GM18867 (cell line): ENCODE measurements at regions not wholly inside any gene's neighbourhood (a gene's known extent, or its start where the extent isn't known, plus 50 kb on each side); places are given as distances from the start of the nearest gene placed in this dataset.

ENCODE experiments used
- ATAC-seq: cut with Tn5 transposase; IDR thresholded peaks from one replicate; pipeline ENCODE4 v1.9.1; 2021; ENCODE audit warnings: mild to moderate bottlenecking, moderate library complexity; ENCODE audit not compliant: unreplicated experiment

DNA sequence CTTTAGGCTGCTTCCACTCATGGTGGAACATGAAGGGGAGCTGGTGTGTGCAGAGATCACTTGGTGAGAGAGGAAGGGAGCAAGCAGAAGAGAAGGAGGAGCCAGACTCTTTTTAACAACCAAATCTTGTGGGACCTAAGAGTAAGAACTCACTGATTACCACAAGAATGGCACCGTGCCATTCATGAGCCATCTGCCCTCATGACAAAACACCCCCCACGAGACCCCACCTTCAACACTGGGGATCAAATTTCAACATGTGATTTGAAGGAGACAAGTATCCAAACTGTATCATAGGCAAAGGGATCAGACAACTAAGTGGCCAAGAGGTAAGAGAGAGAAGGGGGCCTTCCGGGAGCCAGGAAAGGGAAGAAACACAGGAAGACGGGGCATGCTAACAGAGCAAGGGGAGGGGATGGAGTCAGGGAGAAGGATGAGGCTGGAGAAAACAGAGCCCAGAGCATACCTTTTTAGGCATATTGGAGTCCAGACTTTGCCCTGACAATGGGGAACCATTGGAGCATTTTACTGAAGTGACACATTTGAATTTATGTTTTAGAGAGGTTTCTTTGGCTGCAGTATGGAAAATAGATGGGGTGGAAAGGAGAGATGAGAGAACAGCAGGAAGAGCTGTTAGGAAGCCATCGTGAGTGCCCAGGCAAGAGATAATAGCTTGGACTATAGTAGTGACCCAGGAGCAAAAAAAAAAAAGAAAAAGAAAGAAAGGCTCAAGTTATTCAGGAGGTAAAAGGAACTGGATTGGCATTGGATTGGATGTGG lies 204.4 kb upstream of the NUDT4 start:
- ATAC-seq, result no peak

GRCh38 chr12:93174048-93174447 lies 203.7 kb upstream of the NUDT4 start:
- ATAC-seq, result no peak

DNA sequence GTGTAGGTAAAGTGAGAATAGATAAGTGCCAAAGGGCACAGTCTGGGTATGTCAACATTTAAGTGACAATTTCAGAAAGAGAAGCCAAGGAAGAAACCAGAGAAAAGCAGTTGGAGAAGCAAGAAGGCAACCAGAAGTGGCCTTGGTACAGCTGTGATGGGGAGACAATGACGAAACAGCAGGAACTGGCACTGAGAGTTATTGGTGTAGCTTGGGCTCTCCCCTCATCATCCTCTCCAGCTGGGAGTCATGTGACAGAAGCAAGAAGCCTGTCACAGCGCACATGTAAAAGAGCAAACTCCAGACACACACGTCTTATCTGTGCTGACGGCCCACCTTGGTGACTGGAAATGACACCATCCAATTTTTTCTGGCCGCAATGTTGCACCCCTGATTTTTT lies 203.3 kb upstream of the NUDT4 start:
- ATAC-seq, result no peak

DNA sequence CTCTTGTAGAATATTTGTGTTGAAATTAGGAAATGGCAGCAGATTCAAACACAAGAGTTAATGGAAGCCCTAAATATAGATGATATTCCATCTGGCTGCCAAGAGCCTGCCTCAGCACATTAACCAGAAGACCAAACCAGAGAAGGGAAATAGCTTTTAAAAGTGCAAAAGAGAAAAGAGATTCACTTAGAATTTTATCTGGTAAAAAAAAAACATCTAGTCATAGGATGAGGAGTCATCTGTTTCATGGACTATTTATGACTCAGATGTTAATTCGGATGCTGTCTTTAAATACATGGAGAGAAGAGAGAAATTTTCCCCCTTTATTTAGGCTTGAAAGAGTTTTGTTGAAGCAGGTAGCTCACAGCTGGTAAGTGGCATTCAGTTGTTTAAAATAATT lies 201.6 kb upstream of the NUDT4 start:
- no peak for ATAC-seq

GRCh38 chr12:93176610-93177126 lies 201.1 kb upstream of the NUDT4 start:
- no peak for ATAC-seq

DNA sequence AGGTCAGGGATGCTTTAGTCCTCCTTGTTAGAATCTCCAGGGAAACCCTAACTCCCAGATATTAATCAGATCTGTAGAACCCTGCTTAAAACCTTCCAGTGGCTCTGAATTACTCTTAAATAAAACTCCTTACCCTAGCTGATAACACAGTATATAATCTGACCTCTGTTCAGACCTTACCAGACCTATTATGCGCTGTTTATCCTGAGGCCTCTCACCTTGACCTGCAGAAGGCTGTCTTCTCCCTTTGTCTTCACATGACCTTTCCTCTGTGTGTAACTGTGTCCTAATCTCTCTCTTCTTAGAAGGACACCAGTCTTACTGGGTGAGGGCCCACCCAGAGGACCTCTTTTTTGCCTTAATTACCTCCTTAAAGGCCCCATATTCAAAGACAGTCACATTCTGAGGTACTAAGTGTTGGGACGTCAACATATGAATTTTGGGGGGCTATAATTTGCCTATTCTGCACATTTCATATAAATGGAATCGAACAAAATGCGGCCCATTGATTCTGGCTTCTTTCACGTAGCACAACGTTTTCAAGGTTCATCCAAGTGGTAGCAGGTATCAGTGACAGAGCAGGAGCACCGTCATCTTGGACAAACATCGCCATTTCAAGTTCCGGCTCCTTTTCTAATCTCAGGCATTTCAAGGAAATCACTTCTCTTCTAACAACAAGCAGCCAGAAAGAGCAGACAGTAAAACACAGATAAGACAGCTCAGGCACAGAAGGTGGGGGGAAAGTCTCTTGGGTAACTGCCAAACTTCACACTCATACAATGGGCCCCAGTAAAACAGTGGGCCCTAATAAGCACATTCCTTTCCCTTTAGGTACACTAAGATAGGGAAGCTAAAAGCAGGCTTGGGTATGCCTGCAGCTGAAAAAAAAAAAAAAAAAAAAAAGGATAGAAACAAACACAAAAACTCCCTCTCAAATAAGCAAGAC lies 200.2 kb upstream of the NUDT4 start:
- ATAC-seq, result no peak

- no peak for ATAC-seq
Measured at GRCh38 chr12:93178154-93178878, 199.4 kb upstream of the NUDT4 start.

GRCh38 chr12:93179792-93180191 lies 197.9 kb upstream of the NUDT4 start:
- no peak for ATAC-seq

- ATAC-seq, result no peak
Measured at GRCh38 chr12:93180566-93180965, 197.2 kb upstream of the NUDT4 start.

- no peak for ATAC-seq
Measured at GRCh38 chr12:93181409-93181965, 196.2 kb upstream of the NUDT4 start.

DNA sequence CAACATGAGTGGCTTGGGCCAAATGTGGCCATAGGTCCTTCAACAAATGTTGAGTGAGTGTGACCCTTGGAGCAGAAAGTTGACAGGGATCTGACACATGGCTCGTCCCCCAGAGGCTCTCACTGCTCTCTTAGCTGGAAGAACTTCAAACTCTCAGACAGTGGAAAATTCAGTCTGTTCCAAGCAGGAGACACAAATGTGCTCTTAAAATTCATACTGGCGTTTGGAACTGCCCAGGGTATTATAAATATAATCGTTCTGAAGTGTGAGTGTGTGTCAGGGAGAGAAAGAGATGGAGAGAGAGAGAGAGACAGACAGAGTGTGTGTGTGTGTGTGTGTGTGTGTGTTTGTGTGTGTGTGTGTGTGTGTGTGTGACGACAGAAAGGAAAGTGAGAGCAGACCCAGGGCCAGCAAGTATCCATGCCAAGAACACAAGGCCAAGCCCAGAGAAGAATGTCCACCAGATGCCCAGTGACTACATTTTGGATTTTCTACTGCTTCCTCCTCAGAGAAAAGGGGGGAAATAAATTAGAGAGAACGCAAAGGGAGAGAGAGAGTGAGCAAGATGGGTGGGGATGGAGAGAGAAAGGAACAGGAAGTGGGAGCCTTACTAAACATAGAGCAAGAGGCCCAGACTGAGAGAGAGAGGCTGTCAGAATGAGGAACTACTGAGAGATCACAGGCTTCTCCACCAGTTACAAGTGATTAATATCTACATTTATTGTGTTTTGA lies 193.6 kb upstream of the NUDT4 start:
- ATAC-seq, result peak; percentile 82

DNA sequence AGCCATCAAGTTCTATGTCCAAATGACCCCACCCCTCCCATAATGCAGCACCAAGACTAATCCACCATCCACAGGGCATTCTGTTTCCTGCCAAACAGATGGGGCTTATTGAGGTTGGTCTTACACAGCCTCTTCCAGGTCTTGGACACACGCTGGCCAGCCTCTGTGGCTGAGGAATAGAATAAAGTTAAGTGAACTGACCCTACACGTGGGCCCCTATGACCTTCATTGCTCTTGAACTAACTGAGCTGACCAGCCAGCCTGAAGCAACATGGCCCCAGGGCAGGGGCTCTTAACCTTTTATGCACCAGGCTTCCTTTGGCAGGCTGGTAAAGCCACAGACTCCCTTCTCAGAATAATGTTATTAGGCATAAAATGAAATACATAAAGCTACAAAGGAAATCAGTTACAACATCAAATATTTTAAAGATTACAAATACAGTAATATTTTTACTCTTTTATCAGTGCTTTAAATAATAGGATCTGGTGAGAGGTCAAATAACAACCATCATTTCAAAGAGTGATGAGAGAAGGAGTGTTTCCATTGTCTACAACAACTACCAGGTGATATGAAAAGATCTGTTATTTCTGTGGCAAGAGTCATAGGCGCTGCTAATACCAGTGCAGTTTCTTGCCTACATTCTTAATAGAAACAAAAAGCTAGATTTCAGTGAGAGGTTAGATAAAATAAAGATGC lies 192.9 kb upstream of the NUDT4 start:
- no peak for ATAC-seq

GRCh38 chr12:93185369-93185741 lies 192.4 kb upstream of the NUDT4 start:
- ATAC-seq, result no peak

DNA sequence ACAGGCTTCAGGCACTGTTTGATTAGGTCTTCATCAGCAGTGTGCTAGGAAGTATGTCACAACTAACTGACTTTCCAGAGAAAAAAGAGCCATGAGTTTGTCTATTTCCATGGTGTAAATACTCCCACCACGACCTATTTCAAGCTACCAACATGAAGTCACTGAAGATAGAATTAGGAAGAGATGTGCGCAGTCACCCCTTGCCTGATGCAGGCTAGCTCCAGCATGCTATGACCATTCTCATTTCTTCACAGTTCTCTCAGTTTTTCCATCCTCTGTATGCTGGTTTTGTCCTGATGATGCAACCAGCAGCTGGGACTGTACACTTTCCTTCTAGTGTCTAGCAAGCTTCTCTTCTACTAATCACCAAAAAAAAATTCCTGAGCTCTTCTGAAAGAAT lies 191.6 kb upstream of the NUDT4 start:
- no peak for ATAC-seq

DNA sequence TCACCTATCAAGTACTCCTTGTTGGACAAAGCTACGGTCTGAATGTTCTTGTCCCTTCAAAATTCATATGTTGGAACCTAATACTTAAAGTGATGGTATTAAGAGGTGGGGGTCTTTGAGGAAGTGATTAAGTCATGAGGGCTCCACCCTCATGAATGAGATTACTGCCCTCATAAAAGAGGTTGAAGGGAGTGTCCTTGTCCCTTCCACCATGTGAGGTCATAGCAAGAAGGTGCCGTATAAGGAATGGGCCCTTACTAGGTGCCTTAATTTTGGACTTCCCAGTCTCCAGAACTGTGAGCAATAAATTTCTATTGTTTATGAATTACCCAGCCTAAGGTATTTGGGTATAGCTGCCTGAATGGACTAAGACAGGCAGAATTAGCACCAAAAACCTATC lies 191.1 kb upstream of the NUDT4 start:
- ATAC-seq, result no peak

- ATAC-seq, result no peak
Measured at GRCh38 chr12:93191423-93191822, 186.3 kb upstream of the NUDT4 start.

DNA sequence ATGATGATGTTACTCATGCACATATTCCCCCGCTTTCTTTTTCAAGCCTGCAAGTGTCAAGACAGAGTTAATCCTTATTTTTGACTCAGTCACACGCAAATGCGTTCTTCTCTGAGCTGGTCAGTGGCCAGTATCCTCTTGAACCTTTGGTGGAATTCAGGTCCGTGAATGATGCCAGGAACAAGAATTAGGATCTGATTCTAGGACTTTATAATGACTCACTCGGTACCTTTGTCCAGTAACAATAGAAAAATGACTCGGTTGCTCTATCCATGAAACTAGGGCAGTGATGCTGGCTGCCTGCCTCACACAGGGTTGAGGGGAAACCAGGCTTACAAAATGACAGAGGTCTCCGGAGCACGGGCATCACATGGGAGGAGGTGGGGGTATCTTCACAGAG lies 185.8 kb upstream of the NUDT4 start:
- no peak for ATAC-seq

GRCh38 chr12:93192878-93193277 lies 184.8 kb upstream of the NUDT4 start:
- ATAC-seq, result no peak

GRCh38 chr12:93195511-93195910 lies 182.2 kb upstream of the NUDT4 start:
- ATAC-seq, result no peak
